Hematopoietic multipotent progenitor cell treated with erythropoietin and hydrocortisone succinate and interleukin-3 and kit ligand, for 8 days (in vitro differentiated cells): ENCODE measurements at regions not wholly inside any gene's neighbourhood (a gene's known extent, or its start where the extent isn't known, plus 50 kb on each side); places are given as distances from the start of the nearest gene placed in this dataset.

Source experiments
- DNase-seq: peaks from one replicate; pipeline ENCODE4 v3.0.0-alpha.2; 2015

DNA sequence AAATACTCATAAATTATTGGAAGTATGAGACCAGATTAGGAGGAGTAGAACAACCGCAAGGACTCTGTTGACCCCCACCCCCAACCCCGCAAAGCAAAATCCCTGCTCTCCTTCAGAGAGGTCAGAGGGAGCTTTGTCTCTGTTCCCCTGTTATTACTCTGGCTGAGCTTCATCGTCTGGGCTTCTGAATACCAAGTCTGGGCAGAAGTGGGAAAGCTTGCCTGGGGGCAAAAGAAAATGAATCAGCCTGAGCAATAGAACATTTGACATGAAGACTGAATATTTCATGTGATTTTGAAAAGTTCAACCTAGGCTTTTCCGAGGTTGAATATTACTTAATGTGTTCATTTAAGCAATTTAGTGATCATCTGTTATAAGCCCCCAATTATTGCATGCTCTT lies 114.6 kb upstream of the ARHGAP28 start:
- DNase-seq = no peak

DNA sequence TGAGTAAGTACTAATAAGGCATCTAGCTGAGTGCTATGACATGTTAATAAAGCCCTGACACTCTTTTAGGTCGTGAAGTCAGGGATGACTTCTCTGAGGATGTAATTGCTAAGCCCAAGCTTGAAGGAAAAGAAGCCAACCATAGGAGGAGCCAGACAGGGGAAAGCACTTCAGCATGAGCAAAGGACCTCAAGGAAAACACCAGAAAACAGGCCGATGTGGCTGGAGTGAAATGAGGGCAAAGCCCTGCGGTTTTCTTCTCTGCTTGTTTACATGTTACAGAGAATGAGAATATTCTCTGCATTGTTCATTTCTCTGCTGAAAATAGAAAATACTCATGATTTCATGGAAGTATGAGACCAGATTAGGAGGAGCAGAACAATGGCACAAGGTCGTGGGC lies 112.5 kb upstream of the ARHGAP28 start:
- no peak for DNase-seq

DNA sequence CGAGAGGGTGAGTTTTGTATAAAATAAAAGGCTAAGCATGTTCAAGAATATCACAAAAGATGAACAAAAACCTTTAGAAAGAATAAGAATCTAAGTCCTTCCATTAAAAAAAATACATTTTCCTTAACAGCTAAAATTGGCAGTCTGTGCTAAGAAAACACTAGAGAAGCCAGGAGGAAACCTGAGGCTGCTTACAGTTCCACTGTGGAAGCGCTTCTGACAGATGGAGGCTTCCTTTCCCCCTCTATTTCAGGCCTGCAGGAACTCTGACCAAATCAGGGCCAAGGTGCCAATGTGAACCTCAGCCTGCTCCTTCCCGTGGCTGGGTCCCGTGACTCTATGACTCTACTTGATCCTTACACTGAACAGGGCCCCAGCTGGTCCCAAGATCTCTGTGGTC lies 108.1 kb upstream of the ARHGAP28 start:
- DNase-seq = no peak

DNA sequence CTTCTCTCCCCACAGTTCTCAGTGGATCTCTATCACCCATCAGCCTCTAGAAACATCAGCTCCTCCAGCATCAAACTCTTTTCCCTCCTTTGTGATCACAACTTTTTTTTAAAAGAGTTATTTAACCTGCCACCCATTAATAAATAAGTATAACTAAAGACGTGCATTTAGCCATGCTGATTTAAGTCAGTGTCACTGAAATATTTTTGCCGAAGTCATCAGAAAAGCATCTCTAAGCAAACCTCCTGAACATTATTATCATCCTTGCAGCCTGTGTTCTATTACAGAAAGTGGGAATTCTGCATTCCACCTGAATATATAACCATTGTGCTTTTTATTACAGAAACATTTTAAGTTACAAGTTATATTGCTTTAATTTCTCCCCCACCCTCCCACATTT lies 106.2 kb upstream of the ARHGAP28 start:
- no peak for DNase-seq

DNA sequence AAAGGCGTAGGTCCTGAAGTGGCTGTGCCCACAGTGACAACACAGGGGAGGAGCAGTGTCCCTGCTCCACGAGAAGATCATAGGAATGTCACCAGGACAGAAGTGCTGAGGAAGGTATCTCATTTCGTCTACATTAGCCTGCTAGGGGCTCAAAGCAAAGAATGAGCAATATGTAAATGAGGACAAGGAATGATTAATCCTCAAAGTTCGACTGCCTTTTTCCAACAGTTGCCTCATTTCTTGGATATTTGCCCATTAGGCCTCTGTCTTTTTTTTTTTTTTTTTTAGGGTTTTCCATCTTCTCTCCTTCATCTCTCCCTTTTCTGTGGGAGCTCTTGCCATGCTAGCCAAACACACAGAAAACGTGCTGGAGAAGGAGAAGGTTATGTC lies 105.2 kb upstream of the ARHGAP28 start:
- DNase-seq = no peak

DNA sequence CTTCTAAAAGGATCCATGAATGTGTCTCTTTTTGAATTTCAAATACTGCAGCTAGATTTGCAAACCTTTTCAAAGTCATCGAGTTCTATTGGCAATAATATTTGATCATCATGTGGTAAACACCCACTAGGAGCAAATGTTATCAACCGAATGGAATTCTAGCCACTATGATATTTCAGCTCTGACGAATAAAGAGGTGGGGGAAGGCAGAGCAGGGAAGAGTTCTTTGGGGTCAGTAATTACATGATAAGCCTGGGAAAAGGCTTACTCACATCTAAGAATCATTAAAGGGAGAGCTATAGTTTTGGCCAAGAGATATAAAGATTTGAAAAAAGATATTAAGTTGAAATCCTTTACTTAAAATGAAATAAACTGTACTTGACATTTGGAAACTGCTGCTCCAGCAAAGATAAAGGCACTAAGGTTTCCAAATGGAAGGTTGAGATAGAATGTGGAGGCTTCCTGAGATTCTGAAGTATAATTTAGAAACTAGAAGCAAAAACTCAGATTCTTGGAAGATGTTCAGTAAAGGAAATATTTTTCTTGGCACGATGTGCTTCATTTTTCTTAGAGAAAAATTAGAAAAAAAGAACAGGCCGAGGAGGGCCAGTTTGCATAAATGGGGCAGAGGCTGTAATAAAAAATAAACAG lies 104.7 kb upstream of the ARHGAP28 start:
- no peak for DNase-seq

DNA sequence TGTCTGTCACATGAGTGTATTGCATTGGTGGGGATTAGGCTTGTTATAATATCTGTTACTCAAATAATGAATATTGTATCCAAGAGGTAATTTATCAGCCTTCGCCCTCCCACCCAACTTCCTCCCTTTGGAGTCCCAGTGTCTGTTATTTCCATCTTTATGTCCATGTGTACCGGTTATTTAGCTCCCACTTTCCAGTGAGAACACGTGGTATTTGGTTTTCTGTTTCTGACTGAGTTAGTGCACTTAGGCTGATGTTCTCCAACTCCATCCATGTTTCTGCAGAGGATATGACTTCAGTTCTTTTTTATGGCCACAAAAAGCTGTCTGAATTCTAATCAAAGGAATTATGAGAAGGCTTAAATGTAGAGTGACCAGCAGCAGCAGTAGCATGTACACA lies 104.0 kb upstream of the ARHGAP28 start:
- no peak for DNase-seq

DNA sequence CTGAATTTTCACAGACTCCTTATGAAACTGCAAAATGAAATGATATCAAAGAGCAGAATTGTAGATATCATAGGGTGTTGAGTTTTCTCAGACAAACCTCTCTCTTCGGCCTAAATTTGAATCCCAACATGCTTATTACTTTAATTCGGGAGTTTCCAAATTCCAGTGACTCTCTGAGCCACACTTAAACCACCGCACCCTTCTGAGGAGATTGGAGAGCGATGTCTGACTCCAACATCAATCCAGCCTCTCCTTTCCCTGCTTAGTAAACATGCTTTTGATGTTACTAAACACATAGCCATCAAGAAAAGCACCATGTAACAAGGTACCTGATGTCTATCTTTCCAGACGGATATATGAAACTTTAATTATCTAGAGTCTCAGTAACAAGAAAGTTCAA lies 103.1 kb upstream of the ARHGAP28 start:
- DNase-seq = no peak

DNA sequence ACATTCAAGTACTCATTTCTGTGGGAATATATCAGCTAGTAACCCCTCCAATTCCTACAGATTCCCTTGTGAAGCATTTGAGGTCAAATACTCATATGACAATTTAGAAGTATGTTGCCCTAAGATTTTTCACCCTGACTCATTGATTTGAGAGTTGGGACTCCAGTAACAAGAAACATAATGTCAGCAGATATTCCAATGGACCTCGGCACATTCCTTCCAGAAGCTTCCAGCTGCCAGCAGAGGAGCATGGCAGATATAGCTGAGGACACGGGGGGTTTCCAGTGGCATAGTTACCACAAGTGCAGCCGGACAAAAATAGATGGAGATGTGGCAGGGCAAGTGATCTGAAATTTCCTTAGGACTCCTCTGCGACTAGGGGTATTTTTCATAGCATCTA lies 101.9 kb upstream of the ARHGAP28 start:
- no peak for DNase-seq

DNA sequence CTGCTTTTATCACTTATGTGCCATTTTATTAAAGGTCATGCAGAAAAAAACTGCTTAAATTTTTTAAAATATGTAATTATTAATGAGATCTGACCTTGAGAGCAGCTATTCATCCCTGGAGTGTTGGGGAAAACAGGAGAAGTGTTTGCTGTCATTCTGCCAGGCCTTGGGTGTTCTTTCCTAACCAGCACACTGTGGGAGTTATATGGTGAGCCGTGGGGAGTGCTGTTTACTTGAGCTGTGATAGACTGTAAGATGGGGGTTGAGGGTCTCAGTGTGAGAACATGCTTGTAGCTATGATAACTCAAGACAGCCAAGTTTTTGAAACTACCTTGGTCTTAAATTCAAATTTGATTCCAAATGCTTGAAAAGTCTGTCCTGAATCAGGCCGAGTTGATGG lies 101.3 kb upstream of the ARHGAP28 start:
- DNase-seq = no peak

DNA sequence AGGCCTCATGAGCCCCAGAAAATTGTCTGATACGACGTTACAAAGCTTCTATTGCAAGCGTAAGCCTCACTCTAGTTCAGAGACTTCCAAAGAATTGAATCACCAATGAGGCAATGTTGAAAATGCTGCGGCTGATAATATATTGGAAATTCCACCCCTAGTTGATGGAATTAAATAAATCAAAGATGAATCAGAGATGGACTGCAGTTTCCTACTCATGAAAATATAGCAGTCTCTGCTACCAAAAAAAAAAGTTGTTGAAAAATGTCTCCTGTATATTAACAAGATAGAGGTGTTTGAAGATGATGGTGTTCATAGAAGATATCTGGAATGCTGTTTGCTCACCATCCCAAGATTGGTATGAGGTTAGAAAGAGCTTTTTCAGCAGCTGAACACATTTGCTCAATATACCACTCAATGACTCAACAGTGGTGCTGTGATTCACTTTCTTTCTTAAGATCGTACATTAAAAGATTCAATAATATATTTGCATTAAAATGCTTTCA lies 99.8 kb upstream of the ARHGAP28 start:
- DNase-seq = no peak

DNA sequence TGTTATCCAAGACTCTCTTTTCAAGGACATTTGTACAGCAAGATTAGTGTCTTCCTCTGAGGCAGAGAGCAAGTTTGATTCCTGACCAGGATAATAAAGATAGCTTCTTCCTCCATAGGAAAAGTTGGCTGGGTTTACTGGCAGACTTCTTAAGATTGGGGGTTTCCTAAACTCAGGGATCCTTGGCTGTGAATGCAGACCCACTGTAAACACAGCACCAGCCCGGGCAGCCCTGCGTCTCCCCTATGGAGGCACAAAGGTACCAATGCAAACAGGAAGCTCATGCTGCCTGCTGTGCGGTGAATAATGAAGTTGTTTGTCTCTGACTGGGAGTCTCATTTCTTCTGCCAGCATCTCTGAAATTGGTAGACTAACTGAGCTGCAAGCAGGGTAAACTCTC lies 96.2 kb upstream of the ARHGAP28 start:
- DNase-seq = no peak

DNA sequence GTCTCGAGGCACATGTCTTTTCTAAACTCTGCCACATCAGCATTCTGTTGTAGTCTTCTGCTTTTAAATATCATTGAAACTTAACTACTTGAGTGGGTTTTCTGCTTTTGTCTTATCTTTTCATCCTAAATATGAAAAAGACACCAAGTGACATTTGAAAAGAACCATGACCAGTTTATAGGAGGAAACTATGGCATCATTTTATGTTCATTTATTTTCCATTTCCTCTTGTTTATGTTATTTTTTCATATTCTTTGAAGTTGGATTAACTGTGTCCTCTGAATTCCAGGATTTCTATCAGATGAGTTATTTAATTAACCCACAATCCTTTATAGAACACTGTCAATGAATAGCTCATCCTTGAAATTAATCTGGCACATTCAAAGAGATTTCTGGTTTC lies 93.4 kb upstream of the ARHGAP28 start:
- no peak for DNase-seq

DNA sequence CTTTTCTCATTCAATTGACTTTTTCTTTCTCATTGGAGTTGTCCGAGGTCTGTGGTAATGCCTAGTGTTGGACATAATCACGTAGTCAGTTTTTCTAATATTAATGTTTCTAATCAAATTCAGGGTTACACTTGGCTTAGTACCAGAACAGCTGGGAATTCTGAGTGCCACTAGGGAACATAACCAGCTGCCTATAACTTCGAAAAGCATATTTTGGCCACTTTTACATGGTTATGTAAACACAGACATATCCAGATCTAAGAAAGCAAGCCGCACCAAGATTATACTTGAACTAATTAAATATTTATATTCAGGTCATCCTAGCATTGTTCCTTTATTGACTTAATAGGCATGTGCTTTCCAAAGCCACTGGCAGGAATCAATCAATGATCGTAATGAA lies 91.1 kb upstream of the ARHGAP28 start:
- no peak for DNase-seq

DNA sequence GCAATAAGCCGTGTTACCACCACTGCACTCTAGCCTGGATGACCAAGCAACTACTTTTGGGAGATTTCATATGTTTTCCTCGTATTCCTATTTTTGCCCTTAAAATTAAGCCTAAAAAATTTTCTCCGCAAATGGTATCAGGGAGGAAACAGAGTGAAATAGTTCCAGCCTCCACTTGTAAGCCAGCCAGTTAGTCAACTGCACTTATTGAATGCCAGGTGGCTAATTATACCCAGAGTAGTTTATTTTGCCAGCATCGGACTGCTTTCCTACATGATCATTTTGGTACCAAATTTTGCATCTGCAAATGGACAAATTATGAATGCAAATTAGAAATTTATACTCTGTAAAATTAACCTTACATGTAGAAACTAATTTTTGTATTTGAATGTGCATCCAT lies 90.2 kb upstream of the ARHGAP28 start:
- no peak for DNase-seq

DNA sequence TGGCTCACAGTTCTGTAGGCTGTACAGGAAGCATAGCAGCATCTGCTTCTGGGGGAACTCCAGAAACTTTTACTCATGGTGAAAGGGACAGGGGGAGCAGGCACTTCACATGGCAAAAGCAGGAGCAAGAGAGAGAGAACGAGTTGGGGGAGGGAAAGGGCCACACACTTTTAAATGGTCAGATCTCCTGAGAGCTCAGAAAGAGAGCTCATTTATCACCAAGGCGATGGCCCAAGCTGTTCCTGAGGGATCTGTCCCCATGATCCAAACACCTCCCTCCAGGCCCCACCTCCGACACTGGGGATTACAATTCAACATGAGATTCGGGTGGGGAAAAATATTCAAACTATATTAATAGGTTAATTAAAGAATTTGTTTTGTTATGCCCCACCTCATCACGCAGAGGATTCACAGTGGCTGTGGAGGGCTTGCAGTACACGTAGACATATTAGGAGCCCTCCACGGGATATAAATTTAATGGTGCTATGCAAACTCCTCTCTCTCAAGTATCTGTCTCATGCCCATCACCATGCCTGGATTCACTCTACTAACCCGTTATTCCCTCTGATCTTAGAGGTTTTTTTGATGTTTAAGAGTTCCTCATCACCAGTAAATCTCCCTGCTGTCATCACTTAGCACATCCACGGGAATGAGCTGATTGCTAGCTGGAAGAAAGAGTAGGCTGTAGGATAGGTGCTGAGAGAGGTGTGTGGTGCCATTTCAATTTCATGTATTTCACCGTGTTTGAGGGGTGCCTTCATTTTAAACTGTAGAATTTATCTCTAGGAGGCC lies 84.5 kb upstream of the ARHGAP28 start:
- no peak for DNase-seq

DNA sequence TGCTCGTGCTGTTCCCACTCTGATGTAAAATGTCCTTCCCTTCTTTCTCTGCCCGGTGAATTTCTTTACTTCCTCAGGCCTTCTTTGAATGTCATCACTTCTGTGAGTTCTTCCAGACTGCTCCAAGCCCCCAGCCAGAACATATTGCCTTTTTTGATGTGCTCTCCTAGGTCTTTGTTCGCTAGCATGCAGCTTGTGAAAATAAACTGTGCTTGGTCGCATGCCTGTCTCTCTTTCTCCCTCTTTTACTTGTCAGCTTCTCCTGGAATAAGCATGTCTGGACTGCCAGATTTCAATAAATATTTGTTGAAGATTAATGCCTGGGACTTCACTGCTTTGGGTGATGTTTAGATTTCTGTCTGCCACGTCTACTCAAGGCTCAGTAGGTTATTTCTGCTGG lies 82.7 kb upstream of the ARHGAP28 start:
- no peak for DNase-seq

DNA sequence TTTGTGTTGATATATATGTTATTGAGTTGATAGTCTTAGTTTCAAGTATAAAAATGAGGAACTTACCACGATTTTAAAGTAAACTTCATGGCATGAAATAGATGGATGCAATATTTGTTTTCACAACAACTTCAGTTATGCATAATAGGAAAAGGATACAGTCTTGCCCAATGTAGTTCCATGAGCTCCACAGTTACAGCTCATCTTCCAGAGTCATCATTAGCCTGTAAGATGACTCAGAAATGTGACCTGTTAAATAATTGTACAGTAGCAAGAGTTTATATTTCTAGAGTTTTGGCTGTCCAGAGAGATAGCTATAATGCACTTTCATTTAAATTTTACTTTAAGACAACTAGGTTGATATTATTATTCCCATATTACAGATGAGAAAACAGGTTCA lies 80.9 kb upstream of the ARHGAP28 start:
- DNase-seq = no peak

DNA sequence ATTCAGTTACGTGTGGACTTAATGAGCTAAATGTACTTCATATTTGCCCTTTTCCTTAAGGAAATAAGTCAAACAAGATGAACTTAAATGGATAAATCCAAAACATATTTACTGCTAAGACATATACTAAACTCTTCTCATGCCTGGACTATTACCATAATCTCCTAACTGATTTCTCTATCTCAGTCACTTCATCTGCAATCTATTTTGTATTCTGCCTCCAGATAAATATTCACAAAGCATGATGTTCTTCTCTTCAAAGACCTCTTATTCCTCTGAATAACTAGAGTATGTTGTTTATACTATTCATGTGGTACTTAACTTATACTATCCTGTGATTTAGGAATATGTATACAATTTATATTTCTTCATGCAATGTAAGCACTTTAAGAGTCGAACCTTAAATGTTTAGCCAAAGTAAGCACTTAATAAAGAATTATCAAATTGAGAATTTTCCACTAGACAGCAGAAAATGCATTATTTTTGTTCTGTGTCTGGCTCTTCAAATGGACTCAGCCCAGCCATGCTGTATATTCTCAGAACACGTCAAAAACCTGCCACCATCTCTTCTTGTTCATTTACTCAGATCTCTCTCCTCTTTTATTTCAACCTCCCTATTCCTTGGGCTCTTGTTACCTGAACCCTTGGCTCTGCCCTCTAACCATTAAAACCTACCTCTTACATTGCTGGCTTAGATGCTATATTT lies 79.9 kb upstream of the ARHGAP28 start:
- no peak for DNase-seq

DNA sequence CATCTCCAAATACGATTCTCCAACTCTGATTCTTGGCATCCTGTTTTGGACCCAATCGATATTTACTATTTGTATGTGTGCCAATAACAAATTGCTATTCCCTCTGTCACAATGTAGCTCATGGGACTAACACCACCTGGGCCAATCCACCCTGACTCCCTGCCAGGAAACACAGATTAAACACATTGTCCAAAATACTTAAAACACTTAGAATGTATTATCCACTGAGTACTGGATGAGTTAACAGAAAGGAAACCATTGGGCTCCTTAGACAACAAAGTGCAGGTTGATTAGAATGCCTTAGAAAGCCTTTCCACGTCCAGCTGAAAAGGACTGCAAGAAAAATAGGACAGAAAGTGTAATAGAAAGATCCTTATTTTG lies 79.4 kb upstream of the ARHGAP28 start:
- no peak for DNase-seq

DNA sequence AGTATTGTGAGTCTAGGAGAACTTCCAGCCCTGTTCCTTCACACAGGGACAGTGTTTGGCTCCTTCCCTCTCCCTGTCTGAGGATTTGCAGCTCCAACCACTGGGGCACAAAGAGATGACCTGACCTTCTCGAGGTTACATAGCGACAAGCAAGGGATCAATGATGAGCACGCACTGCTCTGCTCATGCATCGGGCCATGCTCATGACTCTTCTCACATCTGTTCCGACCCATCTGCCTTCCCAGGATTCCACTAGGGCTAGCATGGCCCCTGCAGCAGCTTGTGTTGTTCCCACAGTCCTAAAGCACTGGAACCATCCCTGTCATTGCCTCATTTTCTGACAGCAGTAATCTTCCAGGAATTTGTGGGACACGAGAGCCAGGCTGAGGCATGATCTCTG lies 78.8 kb upstream of the ARHGAP28 start:
- DNase-seq = no peak

DNA sequence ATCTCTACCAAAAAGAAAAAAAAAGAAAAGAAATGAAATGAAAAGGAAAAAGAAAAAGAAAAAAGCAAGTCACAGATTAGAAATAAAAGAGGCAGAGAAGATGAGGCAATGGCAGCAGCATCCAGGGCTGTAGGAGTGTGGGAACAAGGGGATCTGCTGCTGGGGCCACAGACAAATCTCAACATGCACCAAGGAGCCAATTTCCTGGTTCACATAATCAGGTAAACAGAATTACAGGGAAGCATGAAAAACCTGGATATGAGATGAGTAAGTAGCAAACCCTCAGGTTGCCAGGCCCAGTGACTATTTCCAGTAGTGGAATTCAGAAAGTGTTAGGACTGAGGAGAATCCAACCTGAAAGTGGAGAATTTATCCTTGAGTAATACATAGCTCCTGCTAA lies 77.4 kb upstream of the ARHGAP28 start:
- DNase-seq = no peak

DNA sequence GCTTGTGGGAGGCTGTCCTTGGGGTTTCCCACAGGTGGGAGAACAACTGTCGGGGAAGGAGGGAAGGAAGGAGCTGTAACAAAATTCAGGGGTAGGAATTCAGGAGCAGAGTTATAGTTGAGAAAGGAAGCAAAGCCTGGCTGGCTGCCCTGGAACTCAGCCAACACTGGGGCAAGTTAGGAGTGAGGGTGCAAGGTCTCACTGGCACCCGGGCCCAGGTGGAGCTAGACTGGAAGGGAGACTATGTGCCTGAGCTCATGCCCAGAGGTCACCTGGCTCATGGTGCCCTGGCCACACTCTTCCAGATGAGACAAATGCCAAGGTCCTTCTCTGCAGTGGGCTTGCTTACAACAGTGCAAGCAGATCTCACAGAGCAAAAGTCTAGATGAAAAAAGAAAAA lies 75.6 kb upstream of the ARHGAP28 start:
- DNase-seq = no peak
